Glutamatergic neuron (in vitro differentiated cells): ENCODE measurements at regions not wholly inside any gene's neighbourhood (a gene's known extent, or its start where the extent isn't known, plus 50 kb on each side); places are given as distances from the start of the nearest gene placed in this dataset.

Source experiments
- DNase-seq: peaks from one replicate; pipeline ENCODE4 v3.0.0; 2022
- H3K27ac Mint-ChIP-seq: one replicate; pipeline ENCODE4 v1.8.0; 2020; ENCODE audit warnings: mild to moderate bottlenecking, mixed read lengths, inconsistent platforms; ENCODE audit not compliant: unreplicated experiment
- H3K27me3 Mint-ChIP-seq: one replicate; pipeline ENCODE4 v1.8.0; 2020; ENCODE audit warnings: mild to moderate bottlenecking, moderate library complexity, mixed read lengths, inconsistent platforms; ENCODE audit not compliant: unreplicated experiment
- H3K36me3 Mint-ChIP-seq: one replicate; pipeline ENCODE4 v1.8.0; 2020; ENCODE audit warnings: mild to moderate bottlenecking, mixed read lengths, inconsistent platforms; ENCODE audit not compliant: unreplicated experiment
- H3K4me1 Mint-ChIP-seq: one replicate; pipeline ENCODE4 v1.8.0; 2020; ENCODE audit warnings: mild to moderate bottlenecking, low read depth, mixed read lengths, inconsistent platforms; ENCODE audit not compliant: unreplicated experiment
- H3K4me3 Mint-ChIP-seq: one replicate; pipeline ENCODE4 v1.8.0; 2020; ENCODE audit warnings: mild to moderate bottlenecking, mixed read lengths, inconsistent platforms; ENCODE audit not compliant: unreplicated experiment
- H3K9me3 Mint-ChIP-seq: one replicate; pipeline ENCODE4 v1.8.0; 2020; ENCODE audit warnings: mild to moderate bottlenecking, moderate library complexity, mixed read lengths, inconsistent platforms; ENCODE audit not compliant: unreplicated experiment
- TF ChIP-seq, protein P1 (sequence below): fragments of 200-600 bp; sonication (generic); IDR thresholded peaks from one replicate; pipeline ENCODE4 v1.5.0; 2021; ENCODE audit not compliant: partially characterized antibody, unreplicated experiment

DNA sequence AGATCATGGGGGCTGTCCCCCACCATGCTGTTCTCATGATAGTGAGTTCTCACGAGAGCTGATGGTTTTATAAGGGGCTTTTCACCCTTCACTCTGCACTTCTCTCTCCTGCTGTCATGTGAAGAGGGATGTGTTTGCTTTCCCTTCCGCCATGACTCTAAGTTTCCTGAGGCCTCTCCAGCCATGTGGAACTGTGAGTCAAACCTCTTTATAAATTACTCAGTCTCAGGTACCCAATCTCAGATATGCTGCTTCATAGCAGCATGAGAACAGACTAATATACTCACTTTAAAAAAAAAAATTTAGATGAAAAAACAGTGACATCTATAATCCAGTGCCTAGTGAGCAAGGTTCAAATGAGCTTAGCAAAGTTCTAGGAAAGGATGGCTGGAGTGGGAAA lies 135.1 kb upstream of the RAB4A start:
- Mint-ChIP-seq H3K36me3 (peaks cover 36% of the 10 kb centered on the region), H3K4me1 (peaks cover 11% of the 10 kb centered on the region), H3K27me3 (no peaks in the 10 kb centered on the region), H3K4me3 (no peak overlapping the region), H3K9me3 (peaks cover 16% of the 10 kb centered on the region), H3K27ac (no peak overlapping the region)
- no peak for DNase-seq
- TF ChIP-seq, protein P1, sequence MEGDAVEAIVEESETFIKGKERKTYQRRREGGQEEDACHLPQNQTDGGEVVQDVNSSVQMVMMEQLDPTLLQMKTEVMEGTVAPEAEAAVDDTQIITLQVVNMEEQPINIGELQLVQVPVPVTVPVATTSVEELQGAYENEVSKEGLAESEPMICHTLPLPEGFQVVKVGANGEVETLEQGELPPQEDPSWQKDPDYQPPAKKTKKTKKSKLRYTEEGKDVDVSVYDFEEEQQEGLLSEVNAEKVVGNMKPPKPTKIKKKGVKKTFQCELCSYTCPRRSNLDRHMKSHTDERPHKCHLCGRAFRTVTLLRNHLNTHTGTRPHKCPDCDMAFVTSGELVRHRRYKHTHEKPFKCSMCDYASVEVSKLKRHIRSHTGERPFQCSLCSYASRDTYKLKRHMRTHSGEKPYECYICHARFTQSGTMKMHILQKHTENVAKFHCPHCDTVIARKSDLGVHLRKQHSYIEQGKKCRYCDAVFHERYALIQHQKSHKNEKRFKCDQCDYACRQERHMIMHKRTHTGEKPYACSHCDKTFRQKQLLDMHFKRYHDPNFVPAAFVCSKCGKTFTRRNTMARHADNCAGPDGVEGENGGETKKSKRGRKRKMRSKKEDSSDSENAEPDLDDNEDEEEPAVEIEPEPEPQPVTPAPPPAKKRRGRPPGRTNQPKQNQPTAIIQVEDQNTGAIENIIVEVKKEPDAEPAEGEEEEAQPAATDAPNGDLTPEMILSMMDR = no peak

DNA sequence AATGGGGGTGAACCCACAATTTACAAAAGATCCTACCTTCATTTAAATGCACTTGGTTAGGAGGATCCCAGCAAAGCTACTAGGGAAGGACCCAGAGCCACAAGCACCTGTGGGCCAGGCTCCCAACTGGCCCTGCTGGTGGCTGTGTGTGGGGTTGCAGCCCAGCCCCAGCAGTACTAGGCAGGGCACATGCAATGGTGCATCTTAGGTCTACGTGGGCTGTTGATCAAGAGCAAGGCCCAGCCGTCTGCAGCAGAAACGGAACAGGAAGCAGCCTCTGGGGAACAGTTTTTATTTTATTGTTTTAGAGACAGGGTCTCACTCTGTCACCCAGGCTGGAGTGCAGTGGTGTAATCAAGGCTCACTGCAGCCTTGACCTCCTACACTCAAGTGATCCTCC lies 134.1 kb upstream of the RAB4A start:
- H3K27ac Mint-ChIP-seq = no peak overlapping the region
- TF ChIP-seq, protein P1 = no peak

DNA sequence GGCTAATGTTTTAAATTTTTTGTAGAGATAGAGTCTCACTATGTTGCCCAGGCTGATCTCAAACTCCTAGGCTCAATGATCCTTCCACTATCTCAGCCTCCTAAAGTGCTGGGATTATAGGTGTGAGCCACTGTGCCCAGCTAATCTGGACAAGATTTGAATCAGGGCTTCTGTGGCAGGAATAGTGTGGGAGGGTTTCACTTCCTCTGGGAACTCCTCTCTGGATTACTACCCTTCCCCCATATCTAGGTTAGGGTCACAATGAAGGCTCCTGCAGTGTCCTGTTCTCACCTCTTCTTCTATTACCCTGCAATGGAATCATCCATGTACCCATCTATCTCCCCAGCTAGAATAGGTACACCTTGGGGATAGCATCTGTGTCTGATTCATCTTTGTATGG lies 133.6 kb upstream of the RAB4A start:
- H3K4me3 Mint-ChIP-seq = no peak overlapping the region
- H3K9me3 Mint-ChIP-seq = peaks cover 16% of the 10 kb centered on the region

More for the DNA sequence above, 134.1 kb upstream of the RAB4A start:
- no peaks in the 10 kb centered on the region for H3K27me3 Mint-ChIP-seq
- H3K4me1 Mint-ChIP-seq = peaks cover 11% of the 10 kb centered on the region
- peaks cover 16% of the 10 kb centered on the region for H3K9me3 Mint-ChIP-seq
- peaks cover 35% of the 10 kb centered on the region for H3K36me3 Mint-ChIP-seq
- H3K4me3 Mint-ChIP-seq = no peak overlapping the region
- no peak for DNase-seq

DNA sequence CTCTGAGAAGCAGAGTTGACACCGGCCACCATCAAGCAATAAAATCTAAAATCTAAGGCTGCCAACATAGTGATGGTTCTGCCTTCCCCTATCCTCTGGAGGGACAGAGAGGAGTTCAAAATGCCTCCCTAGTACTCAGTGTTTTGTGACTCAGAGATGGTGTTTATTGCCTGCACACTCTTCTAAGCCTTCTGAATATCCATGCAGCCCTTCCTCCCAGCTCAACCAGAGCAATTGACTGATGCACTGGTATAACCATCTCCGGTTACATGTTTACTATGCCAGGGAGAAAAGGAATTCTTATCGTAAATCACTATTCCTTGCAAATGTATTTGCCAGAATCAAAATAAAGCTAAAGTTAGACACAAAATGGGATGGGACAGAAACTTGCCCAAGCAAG lies 132.9 kb upstream of the RAB4A start:
- Mint-ChIP-seq H3K27ac (no peak overlapping the region), H3K36me3 (peaks cover 27% of the 10 kb centered on the region), H3K27me3 (no peaks in the 10 kb centered on the region), H3K9me3 (peaks cover 16% of the 10 kb centered on the region), H3K4me3 (no peak overlapping the region), H3K4me1 (peaks cover 11% of the 10 kb centered on the region)
- TF ChIP-seq, protein P1 = no peak
- DNase-seq = no peak

More for the DNA sequence above, 133.6 kb upstream of the RAB4A start:
- no peaks in the 10 kb centered on the region for H3K27me3 Mint-ChIP-seq
- peaks cover 11% of the 10 kb centered on the region for H3K4me1 Mint-ChIP-seq
- H3K27ac Mint-ChIP-seq = no peak overlapping the region
- H3K36me3 Mint-ChIP-seq = peaks cover 31% of the 10 kb centered on the region
- TF ChIP-seq, protein P1 = no peak
- DNase-seq = no peak

DNA sequence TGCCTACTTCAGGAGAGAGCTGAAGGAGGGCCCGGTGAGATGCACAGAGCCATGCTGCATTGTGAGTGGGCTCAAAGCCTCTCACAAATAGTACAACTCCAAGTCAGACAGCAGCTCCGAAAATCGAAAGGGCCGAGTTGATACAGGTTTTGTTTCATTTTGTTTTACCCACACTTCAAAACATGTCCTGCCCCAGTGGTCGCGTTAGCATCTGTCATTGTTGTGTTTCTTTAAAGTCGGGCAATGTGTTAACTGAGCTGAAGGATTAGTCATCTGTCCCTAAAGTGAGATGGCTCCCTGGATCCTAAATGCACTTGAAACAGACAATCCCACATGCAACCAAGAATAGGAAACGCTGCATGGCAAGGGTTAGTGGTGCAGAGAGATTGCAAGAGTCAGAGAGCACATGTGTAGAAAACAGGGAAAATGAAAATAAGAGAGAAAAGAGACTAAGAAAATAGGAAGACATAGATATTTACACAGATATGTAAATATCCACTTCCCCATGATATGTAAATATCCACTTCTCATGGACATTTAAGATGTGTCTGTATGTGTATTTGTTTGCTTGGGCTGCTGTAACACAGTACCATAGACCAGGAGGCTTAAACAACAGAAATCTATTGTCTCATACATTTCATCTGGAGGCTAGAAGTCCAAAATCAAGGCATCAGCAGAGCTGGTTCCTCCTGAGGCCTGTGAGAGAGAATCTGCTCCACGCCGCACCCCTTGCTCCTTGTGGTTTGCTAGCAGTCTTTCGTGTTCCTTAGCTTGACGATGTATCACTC lies 131.4 kb upstream of the RAB4A start:
- TF ChIP-seq, protein P1 = no peak
- H3K4me1 Mint-ChIP-seq = peaks cover 11% of the 10 kb centered on the region
- no peaks in the 10 kb centered on the region for H3K27me3 Mint-ChIP-seq
- peaks cover 6% of the 10 kb centered on the region for H3K9me3 Mint-ChIP-seq
- H3K4me3 Mint-ChIP-seq = no peak overlapping the region
- H3K36me3 Mint-ChIP-seq = peaks cover 12% of the 10 kb centered on the region
- peak overlapping the region; percentile 69 for H3K27ac Mint-ChIP-seq
- no peak for DNase-seq
